Lower leg skin (tissue), 3 donors: ENCODE measurements at regions not wholly inside any gene's neighbourhood (a gene's known extent, or its start where the extent isn't known, plus 50 kb on each side); places are given as distances from the start of the nearest gene placed in this dataset.

Source experiments
- CTCF ChIP-seq, 3 donors: fragments of 450-650 bp; IDR thresholded peaks; one replicate each; pipeline ENCODE4 v1.5.1; 2016; ENCODE audit warnings: antibody characterized with exemption in 3 of 3, mild to moderate bottlenecking in 3 of 3, moderate library complexity in 2 of 3
- POLR2A ChIP-seq, 2 donors: fragments of 450-650 bp; IDR thresholded peaks; one replicate each; pipeline ENCODE4 v1.6.1; 2016 to 2017; ENCODE audit warnings: antibody characterized with exemption in 2 of 2, mild to moderate bottlenecking in 1 of 2, moderate library complexity in 1 of 2

- TF ChIP-seq CTCF (IDR thresholded peaks at IDR 0.05) (no peak), POLR2A (IDR thresholded peaks at IDR 0.05) (no peak)
Measured at GRCh38 chr12:46569826-46570439, 197.4 kb upstream of the SLC38A2 start.
